Activated naive CD4-positive, alpha-beta T cell treated with anti-CD3 and anti-CD28 coated beads for 36 hours (primary cell): ENCODE measurements at regions not wholly inside any gene's neighbourhood (a gene's known extent, or its start where the extent isn't known, plus 50 kb on each side); places are given as distances from the start of the nearest gene placed in this dataset.
"Not testable (repeated sequence)": the region's sequence is repeated elsewhere in the genome, so short reads cannot be mapped to it uniquely, and the experiment has no call there.

Source experiments
- CTCF ChIA-PET: fragments of 350-600 bp; sonication (Branson Sonifier 250); formaldehyde crosslinking; loops from one replicate; lab custom pipeline; 2021; ENCODE audit warnings: antibody characterized with exemption; lab: Charles Lee
- DNase-seq: peaks from one replicate; pipeline ENCODE4 v3.0.0-alpha.2; 2020
- H3K27ac Mint-ChIP-seq: one replicate; pipeline ENCODE4 v1.8.0; 2021; ENCODE audit warnings: mild to moderate bottlenecking, mixed read lengths
- H3K27me3 Mint-ChIP-seq: one replicate; pipeline ENCODE4 v1.8.0; 2021; ENCODE audit warnings: low read depth, mixed read lengths
- H3K36me3 Mint-ChIP-seq: one replicate; pipeline ENCODE4 v1.8.0; 2021; ENCODE audit warnings: low read depth, mixed read lengths
- H3K4me1 Mint-ChIP-seq: one replicate; pipeline ENCODE4 v1.8.0; 2021; ENCODE audit warnings: low read depth, mixed read lengths
- H3K4me3 Mint-ChIP-seq: one replicate; pipeline ENCODE4 v1.8.0; 2021; ENCODE audit warnings: mild to moderate bottlenecking, moderate library complexity, mixed read lengths
- H3K9me3 Mint-ChIP-seq: one replicate; pipeline ENCODE4 v1.8.0; 2021; ENCODE audit warnings: mixed read lengths
- intact Hi-C: fragments of 100-400 bp; cut with micrococcal nuclease; formaldehyde crosslinking; loops from one replicate; pipeline ENCODE4 v1.15.1; 2023

GRCh38 chr13:22859411-22859810, 321.4 kb upstream of the SGCG start:
- H3K27me3 Mint-ChIP-seq, H3K9me3 Mint-ChIP-seq, DNase-seq, intact Hi-C loops, H3K4me3 Mint-ChIP-seq, H3K27ac Mint-ChIP-seq, H3K4me1 Mint-ChIP-seq, H3K36me3 Mint-ChIP-seq: not testable (repeated sequence)
- CTCF ChIA-PET, result interaction anchor here (0.6 kb wide), 1 partner anchor 63 kb away, joined by 3 read pairs; no protein-coding TSS in a partner anchor

DNA sequence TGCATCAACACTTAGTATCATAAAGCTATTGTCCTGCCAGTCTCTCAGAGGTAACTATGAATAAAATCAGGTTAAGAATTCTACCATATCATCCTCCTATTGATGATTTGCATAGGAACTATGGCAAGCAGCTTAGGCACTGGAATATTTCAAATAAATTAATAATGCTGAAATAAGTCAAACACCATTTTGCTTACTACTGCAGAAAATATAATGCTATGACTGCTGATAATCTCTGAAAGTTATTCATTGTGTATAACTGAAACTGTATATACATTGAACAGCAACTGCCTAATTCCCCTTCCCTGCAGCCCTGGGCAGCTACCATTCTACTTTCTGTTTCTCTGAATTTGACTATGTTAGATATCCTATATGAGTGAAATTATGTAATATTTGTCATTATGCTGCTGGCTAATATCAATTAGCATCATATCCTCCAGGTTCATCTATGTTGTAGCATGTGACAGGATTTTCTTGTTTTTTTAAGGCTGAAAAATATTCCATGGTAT, 318.8 kb upstream of the SGCG start:
- H3K27me3 Mint-ChIP-seq, result no peaks in the 10 kb centered on the region
- intact Hi-C loops, result no loop called here
- no peak overlapping the region for H3K4me3 Mint-ChIP-seq
- H3K9me3 Mint-ChIP-seq, result no peaks in the 10 kb centered on the region
- no peak overlapping the region for H3K27ac Mint-ChIP-seq
- H3K4me1 Mint-ChIP-seq, result no peaks in the 10 kb centered on the region
- CTCF ChIA-PET, result interaction anchor here (0.5 kb wide), 1 partner anchor 157 kb away, joined by 3 read pairs; no protein-coding TSS in a partner anchor
- DNase-seq, result no peak
- no peaks in the 10 kb centered on the region for H3K36me3 Mint-ChIP-seq

- CTCF ChIA-PET, result interaction anchor here (0.5 kb wide), 1 partner anchor 156 kb away, joined by 3 read pairs; no protein-coding TSS in a partner anchor
- H3K4me1 Mint-ChIP-seq, result no peaks in the 10 kb centered on the region
- H3K27ac Mint-ChIP-seq, result no peak overlapping the region
- no peaks in the 10 kb centered on the region for H3K27me3 Mint-ChIP-seq
- no peak for DNase-seq
- no peaks in the 10 kb centered on the region for H3K36me3 Mint-ChIP-seq
- intact Hi-C loops, result no loop called here
- no peaks in the 10 kb centered on the region for H3K9me3 Mint-ChIP-seq
- H3K4me3 Mint-ChIP-seq, result no peak overlapping the region
These were observed 318.3 kb upstream of the SGCG start for GRCh38 chr13:22862478-22862877.

DNA sequence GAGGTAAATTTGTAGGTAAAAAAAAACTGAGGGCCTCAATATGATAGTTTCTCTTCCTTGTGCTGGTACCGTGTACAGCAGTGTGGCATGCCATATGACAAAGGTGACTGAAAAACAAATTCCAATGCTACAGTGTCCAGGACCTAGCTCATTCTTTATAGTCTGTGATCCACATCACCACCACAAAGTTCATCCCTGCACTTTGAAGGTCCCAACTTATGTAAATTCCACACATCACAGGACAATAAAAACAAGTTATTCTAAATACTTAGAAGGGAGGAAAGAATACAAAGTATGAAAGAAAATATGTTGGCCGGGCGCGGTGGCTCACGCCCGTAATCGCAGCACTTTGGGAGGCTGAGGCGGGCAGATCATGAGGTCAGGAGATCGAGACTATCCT, 314.6 kb upstream of the SGCG start:
- CTCF ChIA-PET, result interaction anchor here (0.6 kb wide), 1 partner anchor 17 kb away, joined by 4 read pairs; no protein-coding TSS in a partner anchor
- Mint-ChIP-seq H3K27me3 (no peaks in the 10 kb centered on the region), H3K4me3 (no peak overlapping the region), H3K9me3 (no peaks in the 10 kb centered on the region), H3K36me3 (no peaks in the 10 kb centered on the region), H3K27ac (no peak overlapping the region), H3K4me1 (no peaks in the 10 kb centered on the region)
- intact Hi-C loops, result no loop called here
- no peak for DNase-seq

- DNase-seq, result no peak
- Mint-ChIP-seq H3K4me1 (no peaks in the 10 kb centered on the region), H3K4me3 (no peak overlapping the region), H3K9me3 (peaks cover 2% of the 10 kb centered on the region), H3K27ac (no peak overlapping the region), H3K36me3 (peaks cover 1% of the 10 kb centered on the region), H3K27me3 (peaks cover 6% of the 10 kb centered on the region)
- intact Hi-C loops, result no loop called here
- CTCF ChIA-PET, result no interaction called here
These were observed 309.5 kb upstream of the SGCG start for GRCh38 chr13:22871231-22871630.

DNA sequence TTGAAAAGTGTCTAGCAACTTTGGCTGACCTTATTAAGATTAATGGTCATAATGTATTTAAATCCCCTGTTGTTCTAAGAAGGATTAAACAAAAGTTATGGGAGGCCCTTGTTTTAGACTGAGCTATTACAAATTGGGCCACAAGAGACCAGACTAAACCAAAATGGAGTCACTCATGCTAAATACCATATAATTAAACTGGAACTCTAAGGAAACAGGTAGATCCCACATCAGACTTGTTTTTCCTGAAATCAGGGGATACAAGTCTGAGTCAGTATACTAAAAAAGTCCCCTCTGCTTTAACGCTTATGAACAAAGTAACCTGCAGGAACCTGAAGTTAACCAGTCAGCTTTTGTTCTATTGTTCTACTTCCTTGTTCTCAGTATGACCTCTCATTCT, 305.9 kb upstream of the SGCG start:
- no peaks in the 10 kb centered on the region for H3K4me1 Mint-ChIP-seq
- no peak for DNase-seq
- peaks cover 1% of the 10 kb centered on the region for H3K36me3 Mint-ChIP-seq
- intact Hi-C loops, result no loop called here
- CTCF ChIA-PET, result no interaction called here
- no peak overlapping the region for H3K4me3 Mint-ChIP-seq
- H3K27me3 Mint-ChIP-seq, result peaks cover 6% of the 10 kb centered on the region
- peaks cover 4% of the 10 kb centered on the region for H3K9me3 Mint-ChIP-seq
- no peak overlapping the region for H3K27ac Mint-ChIP-seq

GRCh38 chr13:22877421-22877820, 303.4 kb upstream of the SGCG start:
- no peak for DNase-seq
- CTCF ChIA-PET, result interaction anchor here (1.1 kb wide), 1 partner anchor 9 kb away, joined by 4 read pairs; no protein-coding TSS in a partner anchor
- peaks cover 3% of the 10 kb centered on the region for H3K9me3 Mint-ChIP-seq

DNA sequence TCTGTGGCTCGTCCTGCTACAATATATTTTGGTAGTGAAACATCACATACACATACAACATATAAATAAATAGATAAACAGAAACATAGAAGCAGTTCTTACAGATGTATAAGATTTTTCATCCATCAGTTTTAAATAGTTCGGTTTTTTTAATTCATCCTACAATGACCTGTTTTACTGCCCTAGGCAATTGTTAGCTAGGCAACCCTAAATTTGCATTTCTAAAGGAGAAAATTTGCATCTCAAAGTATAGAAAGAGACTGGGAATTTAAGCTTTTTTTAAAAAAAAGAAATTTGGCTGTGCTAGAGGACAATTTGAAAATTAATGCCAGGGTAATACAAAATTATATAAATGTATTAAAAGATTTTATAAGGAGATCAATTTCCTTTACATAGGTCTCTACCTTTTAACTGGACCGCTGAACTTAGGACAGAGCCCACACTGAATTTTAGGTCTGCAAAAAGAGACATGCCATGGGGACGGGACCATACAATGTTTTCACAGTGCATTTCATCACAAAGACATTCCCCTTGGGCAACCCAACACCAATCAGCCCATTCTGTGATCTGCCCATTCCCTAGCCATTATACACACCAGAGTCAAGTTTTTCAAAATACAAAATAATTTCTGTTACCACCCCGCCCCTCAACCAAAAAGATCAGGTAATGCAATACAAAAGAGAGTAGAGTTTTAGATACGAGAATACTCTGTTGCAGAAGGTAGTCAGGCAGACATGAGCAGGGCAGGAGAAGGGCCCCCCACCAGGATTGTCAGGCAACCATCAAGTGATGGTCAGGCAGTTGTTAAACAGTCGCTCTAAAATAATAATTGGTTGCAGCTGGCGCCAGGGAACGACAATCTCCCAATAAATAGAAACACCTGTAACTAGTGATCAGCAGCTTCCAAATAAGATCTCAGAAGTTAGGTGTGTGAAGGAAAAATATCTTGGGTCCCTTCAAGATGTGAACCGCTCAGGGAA, 299.7 kb upstream of the SGCG start:
- peaks cover 2% of the 10 kb centered on the region for H3K9me3 Mint-ChIP-seq
- no peaks in the 10 kb centered on the region for H3K27me3 Mint-ChIP-seq
- H3K4me3 Mint-ChIP-seq, result no peak overlapping the region
- H3K36me3 Mint-ChIP-seq, result no peaks in the 10 kb centered on the region
- no peaks in the 10 kb centered on the region for H3K4me1 Mint-ChIP-seq
- CTCF ChIA-PET, result no interaction called here
- intact Hi-C loops, result no loop called here
- H3K27ac Mint-ChIP-seq, result no peak overlapping the region
- no peak for DNase-seq

More at GRCh38 chr13:22877421-22877820, 303.4 kb upstream of the SGCG start:
- Mint-ChIP-seq H3K27ac (no peak overlapping the region), H3K4me1 (no peaks in the 10 kb centered on the region), H3K27me3 (peaks cover 6% of the 10 kb centered on the region), H3K4me3 (no peak overlapping the region), H3K36me3 (peaks cover 1% of the 10 kb centered on the region)
- intact Hi-C loops, result no loop called here

- H3K36me3 Mint-ChIP-seq, H3K4me1 Mint-ChIP-seq, intact Hi-C loops, DNase-seq, H3K27ac Mint-ChIP-seq, H3K4me3 Mint-ChIP-seq, CTCF ChIA-PET, H3K27me3 Mint-ChIP-seq, H3K9me3 Mint-ChIP-seq: not testable (repeated sequence)
These were observed 298.8 kb upstream of the SGCG start for GRCh38 chr13:22881721-22882608.

GRCh38 chr13:22883262-22883840, 297.4 kb upstream of the SGCG start:
- H3K4me1 Mint-ChIP-seq, result no peaks in the 10 kb centered on the region
- no peak overlapping the region for H3K27ac Mint-ChIP-seq
- no peaks in the 10 kb centered on the region for H3K27me3 Mint-ChIP-seq
- DNase-seq, result no peak
- no peaks in the 10 kb centered on the region for H3K36me3 Mint-ChIP-seq
- no peak overlapping the region for H3K4me3 Mint-ChIP-seq
- H3K9me3 Mint-ChIP-seq, result no peaks in the 10 kb centered on the region
- intact Hi-C loops, result no loop called here
- CTCF ChIA-PET, result interaction anchor here (0.6 kb wide), 1 partner anchor 17 kb away, joined by 4 read pairs; no protein-coding TSS in a partner anchor

DNA sequence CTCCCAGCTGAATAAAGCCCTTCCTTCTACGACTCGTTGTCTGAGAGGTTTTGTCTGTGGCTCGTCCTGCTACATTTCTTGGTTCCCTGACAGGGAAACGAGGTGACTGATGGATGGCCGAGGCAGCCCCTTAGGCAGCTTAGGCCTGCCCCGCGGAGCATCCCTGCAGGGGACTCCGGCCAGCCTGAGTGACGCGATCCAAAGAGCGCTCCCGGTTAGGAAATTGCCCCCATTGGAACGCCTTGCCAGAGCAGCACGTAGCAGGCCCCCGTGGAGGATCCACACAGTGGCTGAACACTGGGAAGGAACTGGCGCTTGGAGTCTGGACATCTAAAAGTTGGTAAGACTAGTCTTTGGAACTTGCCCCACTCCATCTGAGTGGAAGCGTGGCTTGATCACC, 296.8 kb upstream of the SGCG start:
- Mint-ChIP-seq H3K9me3 (no peaks in the 10 kb centered on the region), H3K4me1 (no peaks in the 10 kb centered on the region), H3K27ac (no peak overlapping the region), H3K27me3 (no peaks in the 10 kb centered on the region), H3K4me3 (no peak overlapping the region), H3K36me3 (no peaks in the 10 kb centered on the region)
- CTCF ChIA-PET, result no interaction called here
- DNase-seq, result no peak
- intact Hi-C loops, result no loop called here

DNA sequence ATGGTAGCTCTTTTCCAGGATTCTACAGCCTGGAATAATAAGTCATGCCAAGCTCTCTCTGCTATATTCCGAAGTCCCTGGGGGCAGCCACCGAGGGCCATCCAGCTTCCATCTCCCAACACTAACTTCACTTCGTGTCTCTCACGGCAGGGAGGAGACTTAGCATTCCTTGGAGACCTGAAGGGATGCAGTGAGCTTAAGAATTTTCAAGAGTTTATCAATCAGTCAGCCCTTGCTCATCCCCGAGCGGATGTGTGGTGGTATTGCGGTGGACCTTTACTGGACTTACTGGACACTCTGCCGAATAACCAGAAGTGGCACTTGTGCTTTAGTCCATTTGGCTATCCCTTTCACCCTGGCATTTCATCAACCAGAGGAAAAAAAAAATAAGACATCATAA, 294.7 kb upstream of the SGCG start:
- H3K4me3 Mint-ChIP-seq, DNase-seq, H3K9me3 Mint-ChIP-seq, H3K27me3 Mint-ChIP-seq, H3K36me3 Mint-ChIP-seq, H3K27ac Mint-ChIP-seq, H3K4me1 Mint-ChIP-seq, intact Hi-C loops: not testable (repeated sequence)
- CTCF ChIA-PET, result interaction anchor here (0.7 kb wide), 1 partner anchor 67 kb away, joined by 3 read pairs; no protein-coding TSS in a partner anchor
